Mammary epithelial cell (primary cell): ENCODE measurements at regions not wholly inside any gene's neighbourhood (a gene's known extent, or its start where the extent isn't known, plus 50 kb on each side); places are given as distances from the start of the nearest gene placed in this dataset.

Experiments used
- EZH2 ChIP-seq: IDR thresholded peaks from 2 replicates; pipeline ENCODE4 v1.6.1; 2012; ENCODE audit warnings: low read length, inconsistent platforms, borderline replicate concordance
- TF ChIP-seq, protein P1 (sequence below), 2 donors: IDR thresholded peaks in 1 of 2; conservative IDR thresholded peaks in 1 of 2; 2 replicates each; pipeline ENCODE4 v1.5.1; 2011 to 2012; ENCODE audit warnings: inconsistent platforms in 2 of 2, low read length in 2 of 2, mild to moderate bottlenecking in 2 of 2, control low read depth in 1 of 2, low read depth in 1 of 2; ENCODE audit not compliant: insufficient read depth in 1 of 2; ENCODE audit errors: extremely low read depth in 1 of 2

- TF ChIP-seq, protein P1, sequence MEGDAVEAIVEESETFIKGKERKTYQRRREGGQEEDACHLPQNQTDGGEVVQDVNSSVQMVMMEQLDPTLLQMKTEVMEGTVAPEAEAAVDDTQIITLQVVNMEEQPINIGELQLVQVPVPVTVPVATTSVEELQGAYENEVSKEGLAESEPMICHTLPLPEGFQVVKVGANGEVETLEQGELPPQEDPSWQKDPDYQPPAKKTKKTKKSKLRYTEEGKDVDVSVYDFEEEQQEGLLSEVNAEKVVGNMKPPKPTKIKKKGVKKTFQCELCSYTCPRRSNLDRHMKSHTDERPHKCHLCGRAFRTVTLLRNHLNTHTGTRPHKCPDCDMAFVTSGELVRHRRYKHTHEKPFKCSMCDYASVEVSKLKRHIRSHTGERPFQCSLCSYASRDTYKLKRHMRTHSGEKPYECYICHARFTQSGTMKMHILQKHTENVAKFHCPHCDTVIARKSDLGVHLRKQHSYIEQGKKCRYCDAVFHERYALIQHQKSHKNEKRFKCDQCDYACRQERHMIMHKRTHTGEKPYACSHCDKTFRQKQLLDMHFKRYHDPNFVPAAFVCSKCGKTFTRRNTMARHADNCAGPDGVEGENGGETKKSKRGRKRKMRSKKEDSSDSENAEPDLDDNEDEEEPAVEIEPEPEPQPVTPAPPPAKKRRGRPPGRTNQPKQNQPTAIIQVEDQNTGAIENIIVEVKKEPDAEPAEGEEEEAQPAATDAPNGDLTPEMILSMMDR (conservative IDR thresholded peaks at IDR 0.05 in 1 of 2, IDR thresholded peaks at IDR 0.05 in 1 of 2; ENCODE audit: extremely low read depth in 1 of 2, insufficient read depth in 1 of 2, low read depth in 1 of 2, low read length in 2 of 2): no peak
- TF ChIP-seq EZH2: no peak
Observed at GRCh38 chr22:49392247-49392646, 435.4 kb downstream of the BRD1 start.
